Glutamatergic neuron (in vitro differentiated cells): ENCODE measurements at regions not wholly inside any gene's neighbourhood (a gene's known extent, or its start where the extent isn't known, plus 50 kb on each side); places are given as distances from the start of the nearest gene placed in this dataset.

Source experiments
- DNase-seq: peaks from one replicate; pipeline ENCODE4 v3.0.0; 2022
- H3K27ac Mint-ChIP-seq: one replicate; pipeline ENCODE4 v1.8.0; 2020; ENCODE audit warnings: mild to moderate bottlenecking, mixed read lengths, inconsistent platforms; ENCODE audit not compliant: unreplicated experiment
- H3K27me3 Mint-ChIP-seq: one replicate; pipeline ENCODE4 v1.8.0; 2020; ENCODE audit warnings: mild to moderate bottlenecking, moderate library complexity, mixed read lengths, inconsistent platforms; ENCODE audit not compliant: unreplicated experiment
- H3K36me3 Mint-ChIP-seq: one replicate; pipeline ENCODE4 v1.8.0; 2020; ENCODE audit warnings: mild to moderate bottlenecking, mixed read lengths, inconsistent platforms; ENCODE audit not compliant: unreplicated experiment
- H3K4me1 Mint-ChIP-seq: one replicate; pipeline ENCODE4 v1.8.0; 2020; ENCODE audit warnings: mild to moderate bottlenecking, low read depth, mixed read lengths, inconsistent platforms; ENCODE audit not compliant: unreplicated experiment
- H3K4me3 Mint-ChIP-seq: one replicate; pipeline ENCODE4 v1.8.0; 2020; ENCODE audit warnings: mild to moderate bottlenecking, mixed read lengths, inconsistent platforms; ENCODE audit not compliant: unreplicated experiment
- H3K9me3 Mint-ChIP-seq: one replicate; pipeline ENCODE4 v1.8.0; 2020; ENCODE audit warnings: mild to moderate bottlenecking, moderate library complexity, mixed read lengths, inconsistent platforms; ENCODE audit not compliant: unreplicated experiment
- TF ChIP-seq, protein P1 (sequence below): fragments of 200-600 bp; sonication (generic); IDR thresholded peaks from one replicate; pipeline ENCODE4 v1.5.0; 2021; ENCODE audit not compliant: partially characterized antibody, unreplicated experiment

- TF ChIP-seq, protein P1, sequence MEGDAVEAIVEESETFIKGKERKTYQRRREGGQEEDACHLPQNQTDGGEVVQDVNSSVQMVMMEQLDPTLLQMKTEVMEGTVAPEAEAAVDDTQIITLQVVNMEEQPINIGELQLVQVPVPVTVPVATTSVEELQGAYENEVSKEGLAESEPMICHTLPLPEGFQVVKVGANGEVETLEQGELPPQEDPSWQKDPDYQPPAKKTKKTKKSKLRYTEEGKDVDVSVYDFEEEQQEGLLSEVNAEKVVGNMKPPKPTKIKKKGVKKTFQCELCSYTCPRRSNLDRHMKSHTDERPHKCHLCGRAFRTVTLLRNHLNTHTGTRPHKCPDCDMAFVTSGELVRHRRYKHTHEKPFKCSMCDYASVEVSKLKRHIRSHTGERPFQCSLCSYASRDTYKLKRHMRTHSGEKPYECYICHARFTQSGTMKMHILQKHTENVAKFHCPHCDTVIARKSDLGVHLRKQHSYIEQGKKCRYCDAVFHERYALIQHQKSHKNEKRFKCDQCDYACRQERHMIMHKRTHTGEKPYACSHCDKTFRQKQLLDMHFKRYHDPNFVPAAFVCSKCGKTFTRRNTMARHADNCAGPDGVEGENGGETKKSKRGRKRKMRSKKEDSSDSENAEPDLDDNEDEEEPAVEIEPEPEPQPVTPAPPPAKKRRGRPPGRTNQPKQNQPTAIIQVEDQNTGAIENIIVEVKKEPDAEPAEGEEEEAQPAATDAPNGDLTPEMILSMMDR = no peak
- no peak overlapping the region for H3K27ac Mint-ChIP-seq
- H3K36me3 Mint-ChIP-seq = no peaks in the 10 kb centered on the region
- H3K9me3 Mint-ChIP-seq = no peaks in the 10 kb centered on the region
- no peak overlapping the region for H3K4me3 Mint-ChIP-seq
- peaks cover 3% of the 10 kb centered on the region for H3K27me3 Mint-ChIP-seq
- no peak for DNase-seq
- no peaks in the 10 kb centered on the region for H3K4me1 Mint-ChIP-seq
Observed at GRCh38 chr5:30752015-30752414, 441.5 kb upstream of the CDH6 start.

- no peak overlapping the region for H3K27ac Mint-ChIP-seq
- peaks cover 2% of the 10 kb centered on the region for H3K27me3 Mint-ChIP-seq
Observed at GRCh38 chr5:30749971-30750370, 443.5 kb upstream of the CDH6 start.

GRCh38 chr5:30747412-30747811, 446.1 kb upstream of the CDH6 start:
- no peak for DNase-seq
- H3K27ac Mint-ChIP-seq = no peak overlapping the region
- no peak overlapping the region for H3K4me3 Mint-ChIP-seq
- no peaks in the 10 kb centered on the region for H3K4me1 Mint-ChIP-seq
- H3K9me3 Mint-ChIP-seq = no peaks in the 10 kb centered on the region
- no peaks in the 10 kb centered on the region for H3K27me3 Mint-ChIP-seq
- TF ChIP-seq, protein P1 = no peak
- H3K36me3 Mint-ChIP-seq = no peaks in the 10 kb centered on the region

More at GRCh38 chr5:30749971-30750370, 443.5 kb upstream of the CDH6 start:
- Mint-ChIP-seq H3K9me3 (no peaks in the 10 kb centered on the region), H3K4me3 (no peak overlapping the region), H3K36me3 (no peaks in the 10 kb centered on the region), H3K4me1 (no peaks in the 10 kb centered on the region)
- DNase-seq = no peak
- TF ChIP-seq, protein P1 = no peak

DNA sequence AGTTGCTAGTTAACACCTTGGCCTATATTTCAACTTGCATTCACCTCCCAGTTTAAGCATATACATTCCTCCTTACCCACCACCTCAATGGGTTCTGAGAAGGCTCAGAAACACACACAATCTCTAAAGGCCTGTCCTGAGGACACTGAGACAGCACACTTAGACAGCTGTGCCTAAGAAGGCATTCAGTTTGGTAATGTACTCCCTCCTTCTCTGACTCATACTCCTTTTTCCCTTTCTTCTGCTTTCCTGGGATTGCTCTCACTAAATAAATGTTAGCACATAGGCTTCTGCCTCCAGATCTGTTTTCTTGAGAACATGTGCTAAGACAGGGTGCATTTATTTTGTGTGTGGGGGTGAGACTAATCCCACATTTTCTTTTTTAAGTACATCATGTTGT, 456.8 kb upstream of the CDH6 start:
- Mint-ChIP-seq H3K36me3 (no peaks in the 10 kb centered on the region), H3K4me1 (peaks cover 2% of the 10 kb centered on the region), H3K27me3 (no peaks in the 10 kb centered on the region), H3K27ac (peak overlapping the region; percentile 3), H3K9me3 (no peaks in the 10 kb centered on the region), H3K4me3 (no peak overlapping the region)
- TF ChIP-seq, protein P1 = no peak
- DNase-seq = no peak

DNA sequence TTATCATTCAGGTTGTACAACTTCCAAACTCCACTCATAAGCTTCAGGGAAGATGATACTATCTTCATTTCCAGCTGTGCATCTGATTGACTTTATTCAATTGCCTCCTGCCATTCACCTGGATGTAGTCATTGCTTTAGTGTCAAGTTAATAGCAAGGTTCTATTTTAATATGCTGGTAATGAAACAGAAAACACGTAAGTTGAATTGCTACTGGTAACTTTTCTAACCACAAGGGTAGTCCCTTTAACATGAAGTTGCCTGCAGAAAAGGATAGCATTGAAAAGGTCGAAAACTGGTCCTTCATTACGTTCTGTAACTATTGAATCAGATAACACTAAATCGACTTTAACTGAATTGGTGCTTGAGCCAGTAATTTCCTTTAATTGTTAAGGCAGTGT, 459.4 kb upstream of the CDH6 start:
- Mint-ChIP-seq H3K27me3 (no peaks in the 10 kb centered on the region), H3K9me3 (peaks cover 1% of the 10 kb centered on the region), H3K4me3 (no peak overlapping the region), H3K36me3 (peaks cover 5% of the 10 kb centered on the region), H3K4me1 (peaks cover 2% of the 10 kb centered on the region), H3K27ac (no peak overlapping the region)
- TF ChIP-seq, protein P1 = no peak
- no peak for DNase-seq
